Activated naive CD4-positive, alpha-beta T cell (primary cell): ENCODE measurements at regions not wholly inside any gene's neighbourhood (a gene's known extent, or its start where the extent isn't known, plus 50 kb on each side); places are given as distances from the start of the nearest gene placed in this dataset.
"Not testable (repeated sequence)": the region's sequence is repeated elsewhere in the genome, so short reads cannot be mapped to it uniquely, and the experiment has no call there.

Experiments used
- DNase-seq, 4 experiments: peaks; one replicate each; lab custom pipeline; 2025; lab: John Stamatoyannopoulos, UW

DNA sequence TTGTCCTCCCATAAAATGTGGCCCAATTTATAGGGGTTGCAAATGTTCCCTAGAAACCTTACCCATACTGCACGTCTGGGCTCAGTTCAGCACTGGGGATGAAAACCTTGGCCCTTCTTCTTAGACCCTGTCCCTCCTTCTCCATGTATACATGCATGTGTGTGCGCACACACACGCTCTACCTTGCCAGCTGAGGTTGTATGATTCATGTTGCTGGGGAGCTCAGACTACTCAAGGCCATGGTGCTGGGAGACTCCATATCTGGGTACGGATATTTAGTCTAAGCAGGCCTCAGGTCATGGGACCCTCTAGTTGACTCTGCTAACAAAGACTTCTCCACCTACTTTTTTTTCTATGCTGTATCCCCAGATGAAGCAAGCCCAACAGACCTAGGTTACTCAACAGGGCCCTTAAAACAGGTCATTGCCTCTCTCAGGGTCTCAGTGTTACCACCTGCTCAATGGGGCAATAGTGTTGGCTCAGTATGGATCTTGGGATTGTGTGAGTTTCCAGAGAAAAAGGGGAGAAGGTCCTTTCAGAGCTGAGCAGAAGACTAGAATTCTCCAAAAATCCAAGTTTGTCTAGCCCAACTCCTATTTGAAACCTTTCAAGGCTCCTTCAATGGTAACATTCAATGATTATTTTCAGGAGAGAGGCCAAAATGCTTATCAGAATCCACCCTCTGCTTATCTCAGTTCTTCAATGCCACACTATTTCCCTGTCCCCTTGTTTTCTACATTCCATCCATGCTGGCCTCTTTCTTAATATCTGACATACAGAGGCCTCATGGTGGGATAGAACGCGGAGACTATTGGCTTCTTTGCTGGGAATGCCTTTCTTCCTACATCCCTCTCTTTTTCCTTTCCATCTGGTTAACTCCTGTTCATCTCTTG lies 123.6 kb upstream of the PITX1 start:
- no peak for DNase-seq

DNA sequence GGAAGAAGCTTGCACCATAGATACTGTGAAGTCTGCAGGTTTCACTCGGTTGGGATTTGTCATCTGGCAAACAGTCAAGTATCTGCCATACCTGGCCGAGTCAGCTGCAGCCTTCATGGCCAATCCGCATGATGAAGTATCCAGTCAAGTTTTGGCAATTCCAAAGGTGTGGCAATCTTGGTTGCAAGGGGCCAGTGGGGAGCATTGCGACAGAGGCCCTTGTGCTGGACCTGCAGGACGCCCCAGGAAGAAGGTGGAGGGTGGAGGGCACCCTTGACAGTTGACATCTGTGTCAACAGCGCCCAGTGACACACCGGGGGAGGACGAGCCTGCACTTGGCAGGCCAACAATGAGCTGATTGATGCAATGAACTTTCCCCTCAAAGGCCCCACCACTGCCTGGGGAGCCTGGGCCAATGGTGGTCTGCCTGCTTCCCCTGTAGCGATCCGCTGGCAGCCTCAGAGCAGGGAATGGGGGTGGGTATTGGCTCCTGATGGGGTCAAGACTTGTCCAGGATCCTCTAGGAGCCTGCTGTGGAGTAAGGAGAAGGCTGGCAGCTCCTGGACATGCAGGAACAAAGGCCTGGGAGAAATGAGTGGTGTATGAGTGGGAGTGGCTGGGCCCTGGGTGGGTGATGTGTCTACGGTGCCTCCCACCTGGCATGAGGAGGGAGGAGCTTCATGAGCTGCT lies 122.8 kb upstream of the PITX1 start:
- no peak for DNase-seq

- no peak for DNase-seq
These were observed 122.3 kb upstream of the PITX1 start for GRCh38 chr5:135156337-135156714.

DNA sequence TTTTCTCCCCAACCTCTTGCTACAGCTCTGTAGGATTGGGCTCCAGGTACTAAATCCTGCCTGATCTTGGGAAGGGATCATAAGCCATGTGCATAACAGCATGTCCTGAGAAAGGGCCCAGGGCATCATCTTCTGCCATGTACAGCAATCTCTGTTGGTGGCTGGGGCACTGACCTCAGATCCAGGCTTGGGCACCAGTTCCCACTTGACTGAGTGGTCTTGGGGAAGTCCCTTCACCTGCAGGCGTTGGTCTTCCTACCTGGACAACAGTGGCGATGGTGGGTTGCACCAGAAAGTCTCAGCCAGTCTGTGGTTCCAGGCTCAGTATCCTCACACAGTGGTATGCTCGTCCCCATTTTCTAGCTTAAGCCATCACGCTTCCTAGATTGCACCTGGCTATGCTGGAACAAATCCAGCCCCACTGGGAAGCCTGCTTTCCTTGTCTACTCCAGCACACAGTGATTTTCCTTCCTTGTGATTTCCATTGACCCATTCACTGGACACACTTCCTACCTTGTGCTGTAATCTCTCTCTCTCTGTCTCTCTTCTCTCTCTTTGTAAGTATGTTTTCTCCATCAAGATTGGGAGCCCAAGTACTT lies 121.7 kb upstream of the PITX1 start:
- DNase-seq = no peak

DNA sequence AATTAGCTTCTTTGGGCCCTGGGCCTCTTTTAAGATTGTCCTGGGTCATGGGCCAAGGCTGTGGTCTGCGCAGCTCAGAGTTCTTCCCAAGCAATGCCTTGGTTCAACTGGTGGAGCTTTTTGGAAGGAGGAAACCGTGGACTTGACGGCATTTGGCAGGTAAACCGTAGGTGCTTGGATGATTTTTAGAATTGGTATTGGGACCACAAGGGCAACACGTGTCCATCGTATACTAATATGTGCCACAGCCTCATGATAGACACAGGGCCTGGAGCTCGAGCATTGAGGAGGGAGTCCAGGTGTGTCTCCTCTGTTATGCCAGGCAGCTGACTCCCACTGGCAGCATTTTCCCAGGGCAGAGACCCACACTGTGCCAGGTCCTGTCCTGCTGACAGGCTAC lies 120.9 kb upstream of the PITX1 start:
- no peak for DNase-seq

DNA sequence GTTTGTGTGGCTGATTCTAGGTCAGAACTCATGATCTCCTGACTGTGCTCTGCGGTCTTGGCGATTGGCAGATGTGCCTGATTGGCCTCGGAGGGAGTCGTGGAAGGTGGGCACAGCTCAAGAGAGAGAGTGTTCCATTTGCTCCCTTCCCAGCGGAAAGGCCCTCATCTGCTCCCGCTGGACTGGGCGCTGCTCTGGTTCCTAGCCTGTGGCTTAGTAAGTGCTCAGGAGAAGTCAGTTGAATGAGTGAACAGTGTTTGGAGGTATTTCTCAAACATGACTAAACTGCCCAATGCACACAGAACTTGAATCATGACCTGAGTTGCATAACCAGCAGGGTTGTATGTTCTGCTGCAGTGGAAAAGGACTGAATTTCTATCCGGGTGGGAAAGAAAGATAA lies 120.2 kb upstream of the PITX1 start:
- DNase-seq = no peak

DNA sequence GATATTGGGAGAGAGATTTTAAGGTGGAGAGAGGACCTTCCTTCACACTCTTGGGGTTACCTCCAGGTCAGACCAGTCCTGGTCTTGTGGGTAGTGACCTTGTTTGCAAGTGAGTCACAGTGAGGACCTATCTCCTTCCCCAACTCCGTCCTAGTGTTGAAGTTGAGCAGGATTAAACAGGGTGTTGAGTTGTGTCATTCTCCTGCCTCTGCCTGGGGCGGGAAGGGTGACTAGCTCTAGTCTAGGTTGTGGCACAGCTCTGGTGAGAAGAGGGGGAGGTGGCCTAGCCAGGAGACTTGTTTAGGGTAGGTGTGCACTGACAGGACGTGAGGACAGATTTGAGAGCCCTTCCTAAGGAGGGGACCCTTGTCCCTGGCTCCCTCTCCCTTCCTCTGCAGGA lies 119.6 kb upstream of the PITX1 start:
- DNase-seq = no peak

GRCh38 chr5:135153259-135153658 lies 119.2 kb upstream of the PITX1 start:
- DNase-seq = no peak

DNA sequence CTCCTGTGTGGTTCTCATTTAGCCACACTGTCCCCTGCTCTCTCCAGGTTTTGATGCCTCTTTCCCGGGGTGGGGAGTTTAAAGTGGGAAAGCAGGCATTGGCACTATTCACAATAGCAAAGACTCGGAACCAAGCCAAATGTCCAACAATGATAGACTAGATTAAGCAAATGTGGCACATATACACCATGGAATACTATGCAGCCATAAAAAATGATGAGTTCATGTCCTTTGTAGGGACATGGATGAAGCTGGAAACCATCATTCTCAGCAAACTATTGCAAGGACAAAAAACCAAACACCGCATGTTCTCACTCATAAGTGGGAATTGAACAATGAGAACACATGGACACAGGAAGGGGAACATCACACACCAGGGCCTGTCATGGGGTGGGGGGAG lies 117.6 kb upstream of the PITX1 start:
- not testable (repeated sequence) for DNase-seq

- no peak for DNase-seq
These were observed 117.2 kb upstream of the PITX1 start for GRCh38 chr5:135151256-135151655.

GRCh38 chr5:135150767-135151166 lies 116.7 kb upstream of the PITX1 start:
- DNase-seq = no peak

DNA sequence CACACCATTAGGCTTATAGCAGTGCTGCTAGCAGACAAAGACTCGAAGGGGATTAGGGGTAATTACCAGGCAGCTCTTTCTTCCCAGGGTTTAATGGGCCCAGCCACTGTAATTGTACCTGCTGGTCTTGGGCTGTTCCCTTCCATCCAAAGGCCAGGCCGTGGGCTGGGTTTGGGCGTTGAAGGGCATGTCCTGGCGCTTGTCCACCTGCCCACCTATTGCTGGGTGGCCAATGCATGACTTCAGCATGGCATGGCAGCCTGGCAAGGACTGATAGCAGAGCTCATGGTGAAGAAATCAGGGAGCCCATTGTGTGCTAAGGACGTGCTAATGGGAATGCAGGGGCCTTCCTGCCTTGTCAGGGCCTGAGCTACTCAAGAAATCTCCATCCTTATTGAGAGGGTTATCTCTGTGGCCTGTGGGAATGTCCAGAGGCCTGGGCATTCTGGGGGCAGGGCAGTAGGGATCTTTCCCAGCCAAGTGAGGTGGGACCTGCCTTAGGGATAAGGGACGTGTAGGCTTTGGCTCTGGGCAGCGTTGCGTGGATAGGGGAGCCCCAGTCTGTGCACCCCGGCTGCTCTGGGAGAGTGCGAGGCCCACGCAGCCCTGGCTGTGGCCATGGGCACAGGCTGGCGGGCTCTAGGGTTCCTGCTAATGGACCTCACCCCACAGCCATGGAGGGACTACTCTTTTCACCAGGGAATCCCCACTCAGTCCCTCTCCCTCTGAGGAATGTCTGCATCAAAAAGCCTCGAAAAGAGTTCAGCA lies 116.1 kb upstream of the PITX1 start:
- DNase-seq = no peak

DNA sequence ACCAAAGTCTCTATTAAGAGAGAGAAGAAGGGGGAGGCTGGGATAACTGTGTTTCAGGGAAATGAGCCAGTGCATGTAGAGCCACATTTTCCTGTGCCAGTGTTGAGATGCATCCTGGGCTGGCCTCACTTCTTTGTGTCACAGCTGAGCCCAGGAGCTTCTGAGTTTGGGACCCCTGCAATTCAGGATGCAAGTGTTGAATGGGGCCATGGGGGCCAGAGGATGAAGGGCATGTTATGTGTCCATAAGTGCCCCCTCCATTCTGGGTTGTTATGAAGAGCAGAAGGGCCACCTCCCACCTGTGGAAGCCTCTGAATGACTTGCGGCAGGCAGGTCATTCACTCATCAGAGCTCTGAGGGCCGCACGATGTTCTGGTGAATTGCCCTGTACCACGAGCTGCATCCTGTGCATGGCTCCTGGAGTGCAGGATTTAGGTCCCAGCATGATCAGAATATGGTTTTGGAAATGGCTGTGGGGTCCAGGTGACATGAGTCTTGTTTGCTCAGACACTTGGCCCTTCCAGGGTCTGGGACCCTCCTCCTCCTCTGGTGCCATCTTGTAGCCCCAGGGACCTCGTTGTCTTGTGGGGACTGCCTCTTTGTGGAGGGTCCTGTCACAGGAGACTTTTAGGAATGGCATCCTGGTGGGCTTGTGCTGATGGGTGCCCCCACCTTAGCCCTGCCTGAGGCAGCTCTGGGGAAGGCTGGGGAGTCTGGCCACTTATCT lies 115.4 kb upstream of the PITX1 start:
- no peak for DNase-seq

GRCh38 chr5:135147294-135148090 lies 113.5 kb upstream of the PITX1 start:
- DNase-seq = no peak

DNA sequence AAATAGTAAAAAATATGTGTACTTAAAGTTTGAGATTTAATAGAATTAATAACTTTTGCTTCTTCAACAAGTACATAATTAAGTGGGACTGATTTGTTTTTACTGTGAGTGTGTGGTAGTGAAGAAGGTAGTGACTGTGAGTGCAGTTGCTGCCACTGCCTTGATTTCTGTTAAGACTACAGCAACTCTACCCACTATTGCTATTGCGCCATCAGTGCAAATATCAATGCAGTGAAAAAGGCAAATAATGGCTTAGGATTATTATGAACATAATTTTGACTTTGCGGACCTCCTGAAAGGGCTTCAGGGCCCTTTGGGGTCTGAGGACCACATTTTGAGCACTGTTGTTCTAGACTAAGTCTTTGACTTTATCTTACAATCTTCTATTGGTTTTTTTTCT lies 112.0 kb upstream of the PITX1 start:
- DNase-seq = no peak

- not testable (repeated sequence) for DNase-seq
These were observed 109.7 kb upstream of the PITX1 start for GRCh38 chr5:135143682-135144081.

DNA sequence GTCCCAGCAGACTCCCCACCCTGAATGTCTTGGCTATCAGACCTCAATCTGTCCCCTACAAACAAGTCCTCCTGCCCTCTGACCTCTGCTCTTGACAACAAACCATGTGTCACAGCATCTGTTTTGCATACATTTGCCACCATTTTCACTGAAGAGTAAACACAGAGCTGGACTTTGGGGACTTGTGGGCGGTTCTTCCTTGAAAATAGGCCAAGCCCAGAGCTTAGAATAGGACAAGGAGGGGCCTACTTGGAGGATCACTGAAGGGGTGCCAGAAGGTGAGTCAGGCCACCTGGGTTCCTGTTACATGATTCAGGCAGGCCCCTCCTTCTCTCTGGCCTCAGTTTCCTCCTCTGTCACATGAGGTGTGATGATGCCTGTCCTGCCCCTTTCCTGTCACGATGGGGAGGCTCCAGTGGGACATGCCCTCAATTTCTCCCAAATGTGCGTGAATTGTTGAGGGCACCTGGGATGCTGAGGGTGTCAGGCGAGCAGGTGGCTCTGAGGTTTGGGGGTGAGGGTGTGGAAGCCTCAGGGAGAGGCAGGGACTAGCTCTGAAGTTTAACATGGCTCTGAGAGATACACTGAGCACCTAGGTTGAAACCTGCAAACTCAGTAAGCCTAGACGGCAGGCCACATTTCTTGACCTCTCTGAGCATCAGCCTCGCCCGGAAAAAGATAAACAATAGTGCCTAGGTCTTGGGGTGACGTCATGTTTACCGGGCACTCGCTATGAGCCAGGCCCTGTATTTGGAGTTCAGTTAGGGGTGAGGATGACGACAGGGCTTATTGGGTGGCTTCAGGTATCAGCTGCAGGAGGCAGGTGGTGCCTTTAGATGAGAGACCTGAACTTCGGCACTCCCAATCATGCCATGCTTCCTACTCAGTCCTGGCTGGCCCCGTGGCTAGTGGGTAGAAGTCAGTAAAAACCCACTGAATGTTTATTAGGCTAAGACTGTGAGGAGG lies 107.6 kb upstream of the PITX1 start:
- no peak for DNase-seq

GRCh38 chr5:135140446-135141204 lies 106.6 kb upstream of the PITX1 start:
- DNase-seq = no peak
